Activated T-cell treated with anti-CD3 and anti-CD28 coated beads, Interleukin-2, amount 50 U/mL, for 1 hour (primary cell): ENCODE measurements at regions not wholly inside any gene's neighbourhood (a gene's known extent, or its start where the extent isn't known, plus 50 kb on each side); places are given as distances from the start of the nearest gene placed in this dataset.
"Not testable (repeated sequence)": the region's sequence is repeated elsewhere in the genome, so short reads cannot be mapped to it uniquely, and the experiment has no call there.

Experiments
- DNase-seq: peaks from one replicate; pipeline ENCODE4 v3.0.0-alpha.2; 2020

- not testable (repeated sequence) for DNase-seq
Observed at GRCh38 chr15:20305912-20306311, 235.7 kb downstream of the GOLGA6L6 start.

GRCh38 chr15:20305015-20305465 lies 236.6 kb downstream of the GOLGA6L6 start:
- DNase-seq, result not testable (repeated sequence)

GRCh38 chr15:20304282-20305014 lies 237.2 kb downstream of the GOLGA6L6 start:
- not testable (repeated sequence) for DNase-seq

- not testable (repeated sequence) for DNase-seq
Observed at GRCh38 chr15:20303248-20304171, 238.1 kb downstream of the GOLGA6L6 start.

- not testable (repeated sequence) for DNase-seq
Observed at GRCh38 chr15:20302141-20303069, 239.2 kb downstream of the GOLGA6L6 start.

GRCh38 chr15:20301471-20302081 lies 240.0 kb downstream of the GOLGA6L6 start:
- not testable (repeated sequence) for DNase-seq

- not testable (repeated sequence) for DNase-seq
Observed at GRCh38 chr15:20301041-20301390, 240.6 kb downstream of the GOLGA6L6 start.

GRCh38 chr15:20300351-20301040 lies 241.1 kb downstream of the GOLGA6L6 start:
- DNase-seq, result not testable (repeated sequence)

GRCh38 chr15:20297603-20298123 lies 243.9 kb downstream of the GOLGA6L6 start:
- DNase-seq, result not testable (repeated sequence)

- DNase-seq, result not testable (repeated sequence)
Observed at GRCh38 chr15:20296261-20296660, 245.3 kb downstream of the GOLGA6L6 start.

GRCh38 chr15:20295238-20295811 lies 246.3 kb downstream of the GOLGA6L6 start:
- DNase-seq, result no peak

- no peak for DNase-seq
Observed at GRCh38 chr15:20294651-20295237, 246.9 kb downstream of the GOLGA6L6 start.

- not testable (repeated sequence) for DNase-seq
Observed at GRCh38 chr15:20292422-20293005, 249.1 kb downstream of the GOLGA6L6 start.

- not testable (repeated sequence) for DNase-seq
Observed at GRCh38 chr15:20291616-20292015, 250.0 kb downstream of the GOLGA6L6 start.

GRCh38 chr15:20290606-20291005 lies 251.0 kb downstream of the GOLGA6L6 start:
- DNase-seq, result not testable (repeated sequence)

GRCh38 chr15:20289538-20290103 lies 252.0 kb downstream of the GOLGA6L6 start:
- DNase-seq, result not testable (repeated sequence)

GRCh38 chr15:20288800-20289537 lies 252.6 kb downstream of the GOLGA6L6 start:
- DNase-seq, result not testable (repeated sequence)

GRCh38 chr15:20286559-20286958 lies 255.0 kb downstream of the GOLGA6L6 start:
- not testable (repeated sequence) for DNase-seq
